ENCODE measurements at regions not wholly inside any gene's neighbourhood (a gene's known extent, or its start where the extent isn't known, plus 50 kb on each side); places are given as distances from the start of the nearest gene placed in this dataset.

- no peak for DNase-seq (ENCODE audit: low spot score)
Observed at GRCh38 chr12:115017346-115017745, 333.4 kb upstream of the TBX3 start.

- no peak for DNase-seq (ENCODE audit: low spot score)
Observed at GRCh38 chr12:115013236-115013981, 329.4 kb upstream of the TBX3 start.

- no peak for DNase-seq (ENCODE audit: low spot score)
Observed at GRCh38 chr12:115012861-115013235, 328.9 kb upstream of the TBX3 start.

GRCh38 chr12:115011703-115012102 lies 327.7 kb upstream of the TBX3 start:
- no peak for DNase-seq (ENCODE audit: low spot score)

- DNase-seq (ENCODE audit: low spot score), result no peak
Observed at GRCh38 chr12:115010324-115010995, 326.5 kb upstream of the TBX3 start.

- DNase-seq (ENCODE audit: low spot score), result no peak
Observed at GRCh38 chr12:115008929-115009328, 325.0 kb upstream of the TBX3 start.

- DNase-seq (ENCODE audit: low spot score), result no peak
Observed at GRCh38 chr12:115004470-115005146, 320.6 kb upstream of the TBX3 start.

- no peak for DNase-seq (ENCODE audit: low spot score)
Observed at GRCh38 chr12:115002434-115002833, 318.5 kb upstream of the TBX3 start.

- DNase-seq (ENCODE audit: low spot score), result no peak
Observed at GRCh38 chr12:115001571-115002180, 317.7 kb upstream of the TBX3 start.

- no peak for DNase-seq (ENCODE audit: low spot score)
Observed at GRCh38 chr12:115000038-115000437, 316.1 kb upstream of the TBX3 start.

GRCh38 chr12:114998750-114999128 lies 314.8 kb upstream of the TBX3 start:
- no peak for DNase-seq (ENCODE audit: low spot score)

- DNase-seq (ENCODE audit: low spot score), result no peak
Observed at GRCh38 chr12:114998118-114998749, 314.3 kb upstream of the TBX3 start.

GRCh38 chr12:114996382-114996781 lies 312.4 kb upstream of the TBX3 start:
- no peak for DNase-seq (ENCODE audit: low spot score)

- DNase-seq (ENCODE audit: low spot score), result no peak
Observed at GRCh38 chr12:114995891-114996290, 311.9 kb upstream of the TBX3 start.

- no peak for DNase-seq (ENCODE audit: low spot score)
Observed at GRCh38 chr12:114993165-114993564, 309.2 kb upstream of the TBX3 start.

GRCh38 chr12:114992443-114992842 lies 308.5 kb upstream of the TBX3 start:
- no peak for DNase-seq (ENCODE audit: low spot score)

GRCh38 chr12:114990381-114990780 lies 306.4 kb upstream of the TBX3 start:
- DNase-seq (ENCODE audit: low spot score), result no peak

- DNase-seq (ENCODE audit: low spot score), result no peak
Observed at GRCh38 chr12:114986849-114987248, 302.9 kb upstream of the TBX3 start.

- DNase-seq (ENCODE audit: low spot score), result no peak
Observed at GRCh38 chr12:114986178-114986714, 302.3 kb upstream of the TBX3 start.

GRCh38 chr12:114984634-114985061 lies 300.7 kb upstream of the TBX3 start:
- DNase-seq (ENCODE audit: low spot score), result no peak

GRCh38 chr12:114982760-114983159 lies 298.8 kb upstream of the TBX3 start:
- DNase-seq (ENCODE audit: low spot score), result no peak

- no peak for DNase-seq (ENCODE audit: low spot score)
Observed at GRCh38 chr12:114981036-114981435, 297.1 kb upstream of the TBX3 start.
